ENCODE measurements at regions not wholly inside any gene's neighbourhood (a gene's known extent, or its start where the extent isn't known, plus 50 kb on each side); places are given as distances from the start of the nearest gene placed in this dataset. TPM values are rescaled to one million over a fixed set of nuclear protein-coding genes. Genes with fewer than 3 reads are reported as not detected.

- TF ChIP-seq CTCF (IDR thresholded peaks at IDR 0.05; ENCODE audit: insufficient read depth, low read depth, low read length): no peak
- Histone ChIP-seq H3K27me3 (ENCODE audit: control insufficient read depth, insufficient read depth, low read length) (no peaks in the 10 kb centered on the region), H3K36me3 (ENCODE audit: control insufficient read depth, insufficient read depth, low read length) (no peaks in the 10 kb centered on the region), H3K4me3 (ENCODE audit: low read depth, low read length) (no peak overlapping the region)
- ChIA-PET CTCF (interaction anchor here (0.8 to 1.2 kb wide), 2 partner anchors 10 to 55 kb away, joined by 3 to 4 read pairs; partner anchors contain the start of gene MAP2), POLR2A (no interaction called here)
- DNase-seq (ENCODE audit: low read depth): no peak
These were observed 55.4 kb upstream of the MAP2 start for GRCh38 chr2:209368406-209368805.

DNA sequence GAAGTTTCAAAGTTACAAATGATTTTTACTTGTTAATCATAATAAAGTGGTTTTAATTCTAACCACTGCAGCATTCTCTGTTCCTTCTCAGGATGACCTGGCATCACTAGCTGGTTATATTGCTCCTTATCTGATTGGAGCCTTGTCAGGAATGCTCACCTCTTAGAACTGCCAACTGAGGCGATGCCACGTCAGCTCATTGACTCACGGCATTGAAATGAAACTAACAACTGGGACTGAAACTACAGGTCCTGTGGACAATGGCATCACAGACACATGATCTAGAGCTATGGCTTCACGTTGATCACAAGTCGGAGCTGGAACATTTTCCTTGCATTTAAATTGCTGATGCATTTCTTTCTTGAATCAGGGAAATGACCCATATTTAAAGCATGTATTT, 54.9 kb upstream of the MAP2 start:
- POLR2A ChIA-PET: no interaction called here
- Histone ChIP-seq H3K27me3 (ENCODE audit: control insufficient read depth, insufficient read depth, low read length) (no peaks in the 10 kb centered on the region), H3K36me3 (ENCODE audit: control insufficient read depth, insufficient read depth, low read length) (no peaks in the 10 kb centered on the region), H3K4me3 (ENCODE audit: low read depth, low read length) (no peak overlapping the region)
- peak; percentile 86 for DNase-seq (ENCODE audit: low read depth)
- no peak for TF ChIP-seq CTCF (IDR thresholded peaks at IDR 0.05; ENCODE audit: insufficient read depth, low read depth, low read length)
- CTCF ChIA-PET: no interaction called here

- TF ChIP-seq CTCF (IDR thresholded peaks at IDR 0.05; ENCODE audit: insufficient read depth, low read depth, low read length): no peak
- DNase-seq (ENCODE audit: low read depth): no peak
- Histone ChIP-seq H3K4me3 (ENCODE audit: low read depth, low read length) (no peak overlapping the region), H3K27me3 (ENCODE audit: control insufficient read depth, insufficient read depth, low read length) (no peaks in the 10 kb centered on the region), H3K36me3 (ENCODE audit: control insufficient read depth, insufficient read depth, low read length) (no peaks in the 10 kb centered on the region)
- CTCF ChIA-PET: no interaction called here
- POLR2A ChIA-PET: no interaction called here
These were observed 54.2 kb upstream of the MAP2 start for GRCh38 chr2:209369656-209370055.

DNA sequence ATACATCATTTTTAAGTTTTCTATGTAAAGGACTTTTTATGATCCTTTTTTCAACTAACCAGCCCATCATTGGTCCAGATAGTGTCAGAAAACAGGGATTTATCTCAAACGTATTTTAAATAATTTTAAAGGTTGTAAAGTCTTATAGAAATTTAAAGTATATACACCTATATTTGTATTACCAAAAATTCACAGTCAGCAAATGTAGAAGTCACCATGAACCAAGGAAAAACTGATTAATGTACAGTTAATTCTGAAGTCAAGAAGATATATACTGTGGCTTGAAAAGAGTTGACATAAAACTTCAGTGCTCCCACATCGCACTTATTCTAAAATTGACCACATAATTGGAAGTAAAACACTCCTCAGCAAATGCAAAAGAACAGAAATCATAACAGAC, 52.4 kb upstream of the MAP2 start:
- H3K4me3 ChIP-seq (ENCODE audit: low read depth, low read length): no peak overlapping the region
- H3K27me3 ChIP-seq (ENCODE audit: control insufficient read depth, insufficient read depth, low read length): no peaks in the 10 kb centered on the region
- H3K36me3 ChIP-seq (ENCODE audit: control insufficient read depth, insufficient read depth, low read length): no peaks in the 10 kb centered on the region
- ChIA-PET CTCF (no interaction called here), POLR2A (no interaction called here)
- DNase-seq (ENCODE audit: low read depth): no peak
- TF ChIP-seq CTCF (IDR thresholded peaks at IDR 0.05; ENCODE audit: insufficient read depth, low read depth, low read length): no peak

Small RNA genes lying in the stretch of these regions (small RNA-seq; reads per million reads assigned to genes)
- gene RNA5SP117 (ENCODE audit: insufficient read length, low read depth, low replicate concordance): not detected

Data from BJ (cell line).